SK-N-SH (cell line): ENCODE measurements at regions not wholly inside any gene's neighbourhood (a gene's known extent, or its start where the extent isn't known, plus 50 kb on each side); places are given as distances from the start of the nearest gene placed in this dataset.

Source experiments
- CTCF ChIA-PET: fragments of 300-600, 350-600 bp; formaldehyde crosslinking; extraction: SDS; loops from one replicate; lab custom pipeline; 2021; lab: Yijun Ruan, JAX
- POLR2A ChIA-PET: fragments of 350-600 bp; sonication (Branson Sonifier 250); formaldehyde crosslinking; extraction: SDS; loops from one replicate; lab custom pipeline; 2020; ENCODE audit warnings: antibody characterized with exemption, inconsistent platforms; lab: Yijun Ruan, JAX
- DNase-seq: peaks from one replicate; pipeline ENCODE4 v3.0.0; 2012
- H2AFZ ChIP-seq: fragments of 200-600 bp; sonication (generic); 2 replicates; pipeline ENCODE4 v1.8.1; 2016; ENCODE audit warnings: antibody characterized with exemption, mild to moderate bottlenecking, low read depth
- H3F3A ChIP-seq: fragments of 200-600 bp; sonication (generic); replicated peaks from 2 replicates; pipeline ENCODE3; 2016; ENCODE audit warnings: antibody characterized with exemption, mild to moderate bottlenecking; ENCODE audit not compliant: insufficient read depth
- H3K27ac ChIP-seq, 2 experiments: fragments of 200-500 bp in 1 of 2; fragments of 200-600 bp in 1 of 2; sonication (Bioruptor generic) in 1 of 2; sonication (generic), shearing (Covaris generic) in 1 of 2; 2 replicates each; pipeline versions ENCODE4 v1.5.1 to v1.6.1; 2014 to 2016; ENCODE audit warnings: low read depth in 2 of 2, inconsistent platforms in 1 of 2, low read length in 1 of 2, mild to moderate bottlenecking in 1 of 2, mixed read lengths in 1 of 2
- H3K27me3 ChIP-seq: fragments of 200-600 bp; sonication (generic), shearing (Covaris generic); 2 replicates; pipeline ENCODE4 v1.6.1; 2016; ENCODE audit warnings: mixed run types; ENCODE audit not compliant: insufficient read depth
- H3K36me3 ChIP-seq, 2 experiments: fragments of 200-500 bp in 1 of 2; fragments of 200-600 bp in 1 of 2; sonication (Bioruptor generic) in 1 of 2; sonication (generic) in 1 of 2; replicated peaks in 1 of 2; 2 replicates each; pipeline versions ENCODE3 to v1.5.1; 2014 to 2016; ENCODE audit warnings: low read length in 1 of 2, mild to moderate bottlenecking in 1 of 2; ENCODE audit not compliant: insufficient read depth in 2 of 2, control insufficient read depth in 1 of 2
- H3K4me1 ChIP-seq, 2 experiments: fragments of 200-500 bp in 1 of 2; fragments of 200-600 bp in 1 of 2; sonication (Bioruptor generic) in 1 of 2; sonication (generic), shearing (Covaris generic) in 1 of 2; 2 replicates each; pipeline versions ENCODE4 v1.5.1 to v1.6.1; 2014 to 2016; ENCODE audit warnings: low read depth in 1 of 2, low read length in 1 of 2, mixed run types in 1 of 2; ENCODE audit not compliant: insufficient read depth in 2 of 2, control insufficient read depth in 1 of 2
- H3K4me2 ChIP-seq: fragments of 200-600 bp; sonication (generic), shearing (Covaris generic); 2 replicates; pipeline ENCODE4 v1.6.1; 2017; ENCODE audit warnings: mixed run types
- H3K4me3 ChIP-seq, 2 experiments: fragments of 200-500 bp in 1 of 2; fragments of 200-600 bp in 1 of 2; sonication (Bioruptor generic) in 1 of 2; sonication (generic), shearing (Covaris generic) in 1 of 2; 2 replicates each; pipeline versions ENCODE4 v1.5.1 to v1.8.1; 2014 to 2016; ENCODE audit warnings: low read depth in 2 of 2, inconsistent platforms in 1 of 2, low read length in 1 of 2, mild to moderate bottlenecking in 1 of 2, mixed read lengths in 1 of 2, moderate library complexity in 1 of 2
- H3K79me2 ChIP-seq: fragments of 200-600 bp; sonication (generic); 2 replicates; pipeline ENCODE4 v1.8.1; 2017; ENCODE audit warnings: mild to moderate bottlenecking; ENCODE audit not compliant: insufficient read depth
- H3K9ac ChIP-seq: fragments of 200-600 bp; sonication (generic); 2 replicates; pipeline ENCODE4 v1.6.1; 2017; ENCODE audit warnings: mixed run types
- H3K9me2 ChIP-seq: fragments of 200-600 bp; sonication (generic); 2 replicates; pipeline ENCODE4 v1.6.1; 2017; ENCODE audit warnings: mixed run types
- H3K9me3 ChIP-seq: fragments of 200-600 bp; sonication (generic); 2 replicates; pipeline ENCODE4 v1.6.1; 2017; ENCODE audit warnings: mixed run types, mild to moderate bottlenecking, moderate library complexity
- H4K20me1 ChIP-seq: fragments of 200-600 bp; sonication (generic); 2 replicates; pipeline ENCODE4 v1.6.1; 2017; ENCODE audit warnings: mild to moderate bottlenecking, mixed run types; ENCODE audit not compliant: insufficient read depth
- EZH2phosphoT487 ChIP-seq: fragments of 200-600 bp; sonication (generic); IDR thresholded peaks from 2 replicates; pipeline ENCODE4 v1.6.1; 2017; ENCODE audit warnings: low read depth, mixed run types, mild to moderate bottlenecking, antibody characterized with exemption, moderate library complexity, borderline replicate concordance
- FOXM1 ChIP-seq: IDR thresholded peaks from 2 replicates; pipeline ENCODE4 v1.4.0; 2012; ENCODE audit warnings: low read depth, mild to moderate bottlenecking
- PBX3 ChIP-seq: IDR thresholded peaks from 2 replicates; pipeline ENCODE4; 2012
- POLR2AphosphoS5 ChIP-seq: IDR thresholded peaks from 2 replicates; pipeline ENCODE4 v1.6.1; 2012; ENCODE audit warnings: low read depth, low read length
- REST ChIP-seq: IDR thresholded peaks from 2 replicates; pipeline ENCODE4 v1.6.1; 2012; ENCODE audit warnings: mild to moderate bottlenecking, low read depth, low read length, moderate library complexity
- RFX5 ChIP-seq: IDR thresholded peaks from 2 replicates; pipeline ENCODE4 v1.6.1; 2012; ENCODE audit warnings: mild to moderate bottlenecking, improper control_type of control experiment, low read length
- RXRA ChIP-seq: IDR thresholded peaks from 2 replicates; pipeline ENCODE4 v1.4.0; 2012; ENCODE audit warnings: low read depth, mild to moderate bottlenecking, borderline replicate concordance
- YY1 ChIP-seq: IDR thresholded peaks from 2 replicates; pipeline ENCODE4 v1.4.0; 2012; ENCODE audit warnings: low read depth, mild to moderate bottlenecking
- TF ChIP-seq, protein P1 (sequence below): IDR thresholded peaks from 2 replicates; pipeline ENCODE4 v1.4.0; 2012; ENCODE audit warnings: low read depth, borderline replicate concordance
- TF ChIP-seq, protein P2 (sequence below): fragments of 150-350 bp; IDR thresholded peaks from 2 replicates; pipeline ENCODE4 v1.6.1; 2017; ENCODE audit warnings: antibody characterized with exemption, low read length, low read depth, borderline replicate concordance

GRCh38 chr5:154595662-154596061, 117.6 kb upstream of the HAND1 start (continued):
- no peak for TF ChIP-seq REST

- Histone ChIP-seq H3K9me2 (no peaks in the 10 kb centered on the region), H3K4me2 (no peak overlapping the region), H3K9me3 (no peaks in the 10 kb centered on the region), H3K27ac (no peak overlapping the region), H3K27me3 (no peaks in the 10 kb centered on the region), H3K4me3 (no peak overlapping the region), H3K9ac (no peak overlapping the region), H2AFZ (no peak overlapping the region), H3K36me3 (no peaks in the 10 kb centered on the region), H3K4me1 (no peaks in the 10 kb centered on the region; a peak in 1 of 4 replicates), H3F3A (peaks cover 4% of the 10 kb centered on the region), H3K79me2 (no peaks in the 10 kb centered on the region), H4K20me1 (no peaks in the 10 kb centered on the region)
- DNase-seq, result no peak
- CTCF ChIA-PET, result no interaction called here
- POLR2A ChIA-PET, result no interaction called here
- TF ChIP-seq PBX3, result no peak
- no peak for TF ChIP-seq RXRA
- no peak for TF ChIP-seq RFX5
- no peak for TF ChIP-seq YY1
- TF ChIP-seq, protein P1, sequence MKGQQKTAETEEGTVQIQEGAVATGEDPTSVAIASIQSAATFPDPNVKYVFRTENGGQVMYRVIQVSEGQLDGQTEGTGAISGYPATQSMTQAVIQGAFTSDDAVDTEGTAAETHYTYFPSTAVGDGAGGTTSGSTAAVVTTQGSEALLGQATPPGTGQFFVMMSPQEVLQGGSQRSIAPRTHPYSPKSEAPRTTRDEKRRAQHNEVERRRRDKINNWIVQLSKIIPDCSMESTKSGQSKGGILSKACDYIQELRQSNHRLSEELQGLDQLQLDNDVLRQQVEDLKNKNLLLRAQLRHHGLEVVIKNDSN, result no peak
- TF ChIP-seq EZH2phosphoT487, result no peak
- TF ChIP-seq, protein P2, sequence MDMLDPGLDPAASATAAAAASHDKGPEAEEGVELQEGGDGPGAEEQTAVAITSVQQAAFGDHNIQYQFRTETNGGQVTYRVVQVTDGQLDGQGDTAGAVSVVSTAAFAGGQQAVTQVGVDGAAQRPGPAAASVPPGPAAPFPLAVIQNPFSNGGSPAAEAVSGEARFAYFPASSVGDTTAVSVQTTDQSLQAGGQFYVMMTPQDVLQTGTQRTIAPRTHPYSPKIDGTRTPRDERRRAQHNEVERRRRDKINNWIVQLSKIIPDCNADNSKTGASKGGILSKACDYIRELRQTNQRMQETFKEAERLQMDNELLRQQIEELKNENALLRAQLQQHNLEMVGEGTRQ, result no peak
- no peak for TF ChIP-seq REST
- TF ChIP-seq POLR2AphosphoS5, result no peak
- no peak for TF ChIP-seq FOXM1
Observed at GRCh38 chr5:154593796-154594195, 115.8 kb upstream of the HAND1 start.
